Chondrocyte (in vitro differentiated cells): ENCODE measurements at regions not wholly inside any gene's neighbourhood (a gene's known extent, or its start where the extent isn't known, plus 50 kb on each side); places are given as distances from the start of the nearest gene placed in this dataset.
A peak's percentile ranks its signal among the peaks of the same experiment; 100 is the strongest.

Experiments used
- DNase-seq: peaks from one replicate; pipeline ENCODE4 v3.0.0; 2021; ENCODE audit warnings: mixed read lengths, low spot score
- H3K27ac Mint-ChIP-seq: one replicate; pipeline ENCODE4 v1.8.0; 2021; ENCODE audit warnings: mild to moderate bottlenecking, moderate library complexity, mixed read lengths; ENCODE audit not compliant: unreplicated experiment
- H3K27me3 Mint-ChIP-seq: 2 replicates; pipeline ENCODE4 v1.8.0; 2021; ENCODE audit warnings: low read depth, mixed read lengths
- H3K36me3 Mint-ChIP-seq: 2 replicates; pipeline ENCODE4 v1.8.0; 2021; ENCODE audit warnings: low read depth, mixed read lengths
- H3K4me1 Mint-ChIP-seq: 2 replicates; pipeline ENCODE4 v1.8.0; 2021; ENCODE audit warnings: low read depth, mild to moderate bottlenecking, mixed read lengths
- H3K4me3 Mint-ChIP-seq: one replicate; pipeline ENCODE4 v1.8.0; 2021; ENCODE audit warnings: mild to moderate bottlenecking, moderate library complexity, mixed read lengths; ENCODE audit not compliant: unreplicated experiment
- H3K9me3 Mint-ChIP-seq: 2 replicates; pipeline ENCODE4 v1.8.0; 2021; ENCODE audit warnings: low read depth, mixed read lengths
- CTCF ChIP-seq: fragments of 200-600 bp; sonication (generic); IDR thresholded peaks from 2 replicates; pipeline ENCODE4 v1.5.0; 2021; ENCODE audit warnings: antibody characterized with exemption, mild to moderate bottlenecking, moderate library complexity

- Mint-ChIP-seq H3K36me3 (no peaks in the 10 kb centered on the region), H3K27me3 (no peaks in the 10 kb centered on the region), H3K9me3 (no peaks in the 10 kb centered on the region), H3K4me1 (peaks cover 73% of the 10 kb centered on the region), H3K4me3 (no peak overlapping the region), H3K27ac (peak overlapping the region; percentile 94)
- no peak for DNase-seq
- TF ChIP-seq CTCF: no peak
Observed at GRCh38 chr7:46290374-46291049, 369.4 kb upstream of the IGFBP3 start.

- DNase-seq: no peak
- Mint-ChIP-seq H3K36me3 (no peaks in the 10 kb centered on the region), H3K27me3 (no peaks in the 10 kb centered on the region), H3K4me1 (peaks cover 73% of the 10 kb centered on the region), H3K27ac (no peak overlapping the region), H3K9me3 (no peaks in the 10 kb centered on the region), H3K4me3 (no peak overlapping the region)
- no peak for TF ChIP-seq CTCF
Observed at GRCh38 chr7:46288861-46289260, 367.8 kb upstream of the IGFBP3 start.

- DNase-seq: no peak
- no peaks in the 10 kb centered on the region for H3K9me3 Mint-ChIP-seq
- peaks cover 73% of the 10 kb centered on the region for H3K4me1 Mint-ChIP-seq
- no peaks in the 10 kb centered on the region for H3K27me3 Mint-ChIP-seq
- no peak for TF ChIP-seq CTCF
- no peak overlapping the region for H3K4me3 Mint-ChIP-seq
- no peak overlapping the region for H3K27ac Mint-ChIP-seq
- no peaks in the 10 kb centered on the region for H3K36me3 Mint-ChIP-seq
Observed at GRCh38 chr7:46288010-46288409, 366.9 kb upstream of the IGFBP3 start.

GRCh38 chr7:46286957-46287356 is 365.9 kb upstream of the IGFBP3 start:
- no peak for TF ChIP-seq CTCF
- Mint-ChIP-seq H3K4me1 (peaks cover 67% of the 10 kb centered on the region), H3K27me3 (no peaks in the 10 kb centered on the region), H3K27ac (no peak overlapping the region), H3K4me3 (no peak overlapping the region), H3K9me3 (no peaks in the 10 kb centered on the region), H3K36me3 (no peaks in the 10 kb centered on the region)
- DNase-seq: no peak

- Mint-ChIP-seq H3K4me3 (no peak overlapping the region), H3K4me1 (peaks cover 63% of the 10 kb centered on the region), H3K9me3 (no peaks in the 10 kb centered on the region), H3K27ac (no peak overlapping the region), H3K36me3 (no peaks in the 10 kb centered on the region), H3K27me3 (no peaks in the 10 kb centered on the region)
- no peak for DNase-seq
- TF ChIP-seq CTCF: no peak
Observed at GRCh38 chr7:46286356-46286755, 365.3 kb upstream of the IGFBP3 start.
